Body of pancreas (tissue), 4 donors: ENCODE measurements at regions not wholly inside any gene's neighbourhood (a gene's known extent, or its start where the extent isn't known, plus 50 kb on each side); places are given as distances from the start of the nearest gene placed in this dataset.
A peak's percentile ranks its signal among the peaks of the same experiment; 100 is the strongest.

Experiments
- ATAC-seq: fragments of 150-250 bp; one replicate; pipeline ENCODE4 v1.9.1; 2016
- DNase-seq, 4 donors: peaks; one replicate each; pipeline ENCODE4 v3.0.0-alpha.2; 2019
- H3K27ac ChIP-seq, 4 donors: fragments of 200-600 bp; sonication (generic); 1 replicate in 3 of 4; 2 replicates in 1 of 4; pipeline versions ENCODE4 v1.5.1 to v1.6.1; 2016 to 2019; ENCODE audit warnings: mild to moderate bottlenecking in 1 of 4, mixed read lengths in 1 of 4, moderate library complexity in 1 of 4
- H3K27me3 ChIP-seq, 2 donors: fragments of 200-600 bp; sonication (generic); one replicate each; pipeline ENCODE4 v1.6.0; 2016; ENCODE audit warnings: mild to moderate bottlenecking in 1 of 2
- H3K36me3 ChIP-seq, 2 donors: fragments of 200-600 bp; sonication (generic); replicated peaks in 1 of 2; 2 replicates each; pipeline ENCODE4 v1.5.1; 2016; ENCODE audit warnings: low read depth in 2 of 2; ENCODE audit not compliant: insufficient read depth in 1 of 2
- H3K4me1 ChIP-seq: fragments of 200-600 bp; sonication (generic); one replicate; pipeline ENCODE4 v1.6.0; 2016
- H3K4me3 ChIP-seq, 2 donors: fragments of 200-600 bp; sonication (generic); 1 replicate in 1 of 2; 2 replicates in 1 of 2; pipeline ENCODE4 v1.5.1; 2016 to 2019
- H3K9me3 ChIP-seq, 3 donors: fragments of 200-600 bp; sonication (generic); 1 replicate in 2 of 3; 2 replicates in 1 of 3; pipeline ENCODE4 v1.5.1; 2016
- POLR2A ChIP-seq, 3 donors: fragments of 450-650 bp; IDR thresholded peaks; one replicate each; pipeline ENCODE4 v1.6.1; 2016; ENCODE audit warnings: antibody characterized with exemption in 3 of 3, mild to moderate bottlenecking in 2 of 3
- WGBS, 2 donors: methylation state at CpG; one replicate each; pipeline ENCODE4 v1.1.5; 2017; 5-methylcytosine and 5-hydroxymethylcytosine counted together
- intact Hi-C: fragments of 100-400 bp; cut with DNase I; formaldehyde crosslinking; loops from one replicate; pipeline ENCODE4 v1.15.1; 2023
- TF ChIP-seq, protein P1 (sequence below), 7 experiments: fragments of 450-650 bp in 4 of 7; fragments of 200-600 bp in 3 of 7; sonication (generic) in 3 of 7; IDR thresholded peaks; one replicate each; pipeline ENCODE4 v1.5.1; 2016 to 2019; ENCODE audit warnings: antibody characterized with exemption in 7 of 7

- 69 to 72% methylated on average over 4 of the region's 4 CpGs for WGBS, 2 donors
- Histone ChIP-seq H3K27me3 (no peaks in the 10 kb centered on the region), H3K27ac (no peak overlapping the region), H3K4me3 (no peak overlapping the region), H3K4me1 (peaks cover 4% of the 10 kb centered on the region), H3K9me3 (no peaks in the 10 kb centered on the region), H3K36me3 (no peaks in the 10 kb centered on the region)
- TF ChIP-seq POLR2A (IDR thresholded peaks at IDR 0.05) = no peak
- TF ChIP-seq, protein P1, sequence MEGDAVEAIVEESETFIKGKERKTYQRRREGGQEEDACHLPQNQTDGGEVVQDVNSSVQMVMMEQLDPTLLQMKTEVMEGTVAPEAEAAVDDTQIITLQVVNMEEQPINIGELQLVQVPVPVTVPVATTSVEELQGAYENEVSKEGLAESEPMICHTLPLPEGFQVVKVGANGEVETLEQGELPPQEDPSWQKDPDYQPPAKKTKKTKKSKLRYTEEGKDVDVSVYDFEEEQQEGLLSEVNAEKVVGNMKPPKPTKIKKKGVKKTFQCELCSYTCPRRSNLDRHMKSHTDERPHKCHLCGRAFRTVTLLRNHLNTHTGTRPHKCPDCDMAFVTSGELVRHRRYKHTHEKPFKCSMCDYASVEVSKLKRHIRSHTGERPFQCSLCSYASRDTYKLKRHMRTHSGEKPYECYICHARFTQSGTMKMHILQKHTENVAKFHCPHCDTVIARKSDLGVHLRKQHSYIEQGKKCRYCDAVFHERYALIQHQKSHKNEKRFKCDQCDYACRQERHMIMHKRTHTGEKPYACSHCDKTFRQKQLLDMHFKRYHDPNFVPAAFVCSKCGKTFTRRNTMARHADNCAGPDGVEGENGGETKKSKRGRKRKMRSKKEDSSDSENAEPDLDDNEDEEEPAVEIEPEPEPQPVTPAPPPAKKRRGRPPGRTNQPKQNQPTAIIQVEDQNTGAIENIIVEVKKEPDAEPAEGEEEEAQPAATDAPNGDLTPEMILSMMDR (IDR thresholded peaks at IDR 0.05) = no peak
- intact Hi-C loops = no loop called here
- DNase-seq (no peak), ATAC-seq (no peak)
These were observed 202.8 kb downstream of the BCAT1 start for GRCh38 chr12:24746006-24746671.

DNA sequence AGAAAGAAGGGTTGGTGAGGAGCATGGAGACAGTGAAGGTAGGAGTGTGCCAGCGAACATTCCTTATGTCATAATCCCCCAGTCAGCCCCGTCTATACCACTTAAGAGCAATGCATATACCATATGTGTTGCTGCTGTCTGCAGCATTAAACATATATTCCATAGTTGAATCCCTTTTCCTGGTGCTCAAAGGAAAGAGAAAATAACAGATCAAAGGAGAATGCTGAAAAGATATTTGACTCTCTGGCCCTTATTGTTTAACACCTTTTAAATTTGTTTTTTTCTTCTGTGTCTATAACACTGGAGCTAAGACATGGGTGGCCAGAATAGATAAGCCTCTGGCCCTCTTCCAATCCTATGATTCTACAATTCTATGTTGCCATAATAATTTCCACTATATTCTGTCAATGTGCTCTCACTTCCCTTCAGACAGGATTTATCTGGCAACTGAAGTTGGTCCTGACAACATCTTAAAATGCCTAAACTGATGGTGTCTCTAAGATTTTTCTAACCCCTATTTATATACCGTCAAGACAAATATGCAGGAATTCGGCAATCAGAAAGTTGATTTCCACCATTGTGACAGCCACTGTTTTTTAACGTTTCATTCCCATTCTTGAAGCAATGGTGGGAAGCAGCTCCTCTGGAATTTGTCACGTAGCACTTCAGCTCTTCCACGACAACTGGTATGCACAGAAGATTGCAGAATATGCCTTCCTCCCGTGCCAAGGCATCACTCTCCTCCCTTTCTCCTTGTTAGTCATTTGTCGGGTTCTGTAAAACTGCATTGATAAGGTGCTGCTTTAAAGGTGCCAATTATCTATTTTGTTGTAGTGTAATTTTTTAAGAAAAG is 204.7 kb downstream of the BCAT1 start:
- WGBS, 2 donors = 74 to 79% methylated on average over 9 of the region's 9 CpGs

GRCh38 chr12:24742378-24742777 is 206.5 kb downstream of the BCAT1 start:
- H3K4me1 ChIP-seq = peaks cover 4% of the 10 kb centered on the region
- ATAC-seq (no peak), DNase-seq (peak in 2 of 4 donors; percentile 6 to 52)
- TF ChIP-seq POLR2A (IDR thresholded peaks at IDR 0.05) = no peak
- WGBS, 2 donors = 50 to 70% methylated on average over 5 of the region's 5 CpGs
- H3K27ac ChIP-seq = peak overlapping the region in 1 of 4 donors; percentile 34
- no peaks in the 10 kb centered on the region for H3K36me3 ChIP-seq
- no peaks in the 10 kb centered on the region for H3K27me3 ChIP-seq
- intact Hi-C loops = no loop called here
- no peaks in the 10 kb centered on the region for H3K9me3 ChIP-seq
- no peak overlapping the region for H3K4me3 ChIP-seq

More for the DNA sequence above, 204.7 kb downstream of the BCAT1 start:
- H3K4me3 ChIP-seq = no peak overlapping the region
- TF ChIP-seq, protein P1 (IDR thresholded peaks at IDR 0.05) = no peak
- no peaks in the 10 kb centered on the region for H3K36me3 ChIP-seq
- H3K27me3 ChIP-seq = no peaks in the 10 kb centered on the region
- peaks cover 4% of the 10 kb centered on the region for H3K4me1 ChIP-seq
- no peak for ATAC-seq
- intact Hi-C loops = no loop called here
- H3K27ac ChIP-seq = no peak overlapping the region
- H3K9me3 ChIP-seq = no peaks in the 10 kb centered on the region
- no peak for DNase-seq

- TF ChIP-seq, protein P1 (IDR thresholded peaks at IDR 0.05) = no peak
- TF ChIP-seq POLR2A (IDR thresholded peaks at IDR 0.05) = no peak
- H3K9me3 ChIP-seq = no peaks in the 10 kb centered on the region
- ATAC-seq (no peak), DNase-seq (no peak)
- H3K27ac ChIP-seq = no peak overlapping the region
- 83 to 88% methylated on average over 9 of the region's 9 CpGs for WGBS, 2 donors
- H3K4me3 ChIP-seq = no peak overlapping the region
- H3K4me1 ChIP-seq = peaks cover 4% of the 10 kb centered on the region
- H3K27me3 ChIP-seq = no peaks in the 10 kb centered on the region
- no peaks in the 10 kb centered on the region for H3K36me3 ChIP-seq
- intact Hi-C loops = no loop called here
These were observed 207.7 kb downstream of the BCAT1 start for GRCh38 chr12:24741216-24741615.

DNA sequence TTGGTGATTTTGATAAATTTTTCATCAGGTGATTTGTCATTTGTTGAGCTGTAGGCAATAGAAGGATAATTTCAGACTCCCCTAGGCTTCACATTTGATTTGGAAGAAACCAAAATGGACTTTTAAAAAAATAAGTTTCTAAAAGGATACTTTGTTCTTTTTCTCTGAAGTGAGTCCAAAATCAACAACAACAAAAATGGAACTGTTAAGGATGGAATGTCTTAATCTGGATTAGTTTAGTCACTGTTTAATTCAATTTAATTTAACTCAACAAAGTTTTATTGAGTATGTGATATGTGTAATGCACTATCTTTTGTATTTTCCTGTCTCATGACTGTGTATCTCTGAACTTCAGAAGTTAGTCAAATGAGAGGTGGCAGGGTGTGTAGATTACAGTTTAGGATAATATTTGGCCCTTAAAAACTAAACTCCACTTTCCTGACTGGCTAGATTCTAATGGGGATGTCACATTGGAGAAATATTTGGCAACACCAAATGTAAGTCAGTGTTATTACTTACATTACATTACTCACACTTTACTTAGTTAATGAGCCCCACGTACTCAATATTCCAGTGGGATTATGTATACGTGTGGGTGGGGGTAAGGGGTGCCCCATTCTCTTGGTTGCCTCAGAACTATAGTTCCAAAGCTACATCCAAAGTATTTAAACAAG is 209.7 kb downstream of the BCAT1 start:
- Histone ChIP-seq H3K27ac (no peak overlapping the region), H3K4me1 (peaks cover 4% of the 10 kb centered on the region), H3K27me3 (no peaks in the 10 kb centered on the region), H3K4me3 (no peak overlapping the region), H3K9me3 (no peaks in the 10 kb centered on the region), H3K36me3 (no peaks in the 10 kb centered on the region)
- TF ChIP-seq, protein P1 (IDR thresholded peaks at IDR 0.05) = no peak
- no peak for TF ChIP-seq POLR2A (IDR thresholded peaks at IDR 0.05)
- DNase-seq (no peak), ATAC-seq (no peak)
- WGBS, 2 donors = 79 to 84% methylated on average over 2 of the region's 2 CpGs
- intact Hi-C loops = no loop called here
